Hematopoietic multipotent progenitor cell treated with erythropoietin and hydrocortisone succinate and interleukin-3 and kit ligand, for 17 days (in vitro differentiated cells): ENCODE measurements at regions not wholly inside any gene's neighbourhood (a gene's known extent, or its start where the extent isn't known, plus 50 kb on each side); places are given as distances from the start of the nearest gene placed in this dataset.

Experiments used
- DNase-seq: peaks from one replicate; pipeline ENCODE4 v3.0.0-alpha.2; 2015; ENCODE audit warnings: low spot score

GRCh38 chr1:75668813-75669212, 55.7 kb upstream of the ACADM start:
- DNase-seq: no peak

GRCh38 chr1:75671708-75672107, 52.8 kb upstream of the ACADM start:
- no peak for DNase-seq

- no peak for DNase-seq
Observed at GRCh38 chr1:75672108-75672507, 52.4 kb upstream of the ACADM start.

GRCh38 chr1:75672528-75673393, 51.7 kb upstream of the ACADM start:
- peak; percentile 14 for DNase-seq

GRCh38 chr1:75673399-75673798, 51.1 kb upstream of the ACADM start:
- DNase-seq: no peak

GRCh38 chr1:75673885-75674284, 50.6 kb upstream of the ACADM start:
- DNase-seq: no peak
